ENCODE measurements at regions not wholly inside any gene's neighbourhood (a gene's known extent, or its start where the extent isn't known, plus 50 kb on each side); places are given as distances from the start of the nearest gene placed in this dataset.

- Histone ChIP-seq H3K4me1 (ENCODE audit: control insufficient read depth, extremely low read depth, insufficient read depth, low read length) (no peaks in the 10 kb centered on the region), H3K36me3 (ENCODE audit: control insufficient read depth, insufficient read depth, low read length) (no peaks in the 10 kb centered on the region), H3K4me2 (ENCODE audit: extremely low read depth, insufficient read depth, low read length) (no peak overlapping the region), H2AFZ (ENCODE audit: low read length) (no peak overlapping the region), H4K20me1 (ENCODE audit: control insufficient read depth, extremely low read depth, insufficient read depth, low read length) (no peaks in the 10 kb centered on the region), H3K27me3 (ENCODE audit: control insufficient read depth, insufficient read depth, low read length) (no peaks in the 10 kb centered on the region), H3K9me3 (ENCODE audit: control insufficient read depth, insufficient read depth, low read depth, low read length) (no peaks in the 10 kb centered on the region), H3K4me3 (replicated peaks in 1 of 4; ENCODE audit: control extremely low read depth in 1 of 4, insufficient read depth in 1 of 4, low read depth in 3 of 4, low read length in 4 of 4) (no peak overlapping the region), H3K79me2 (ENCODE audit: control insufficient read depth, insufficient read depth, low read length) (no peaks in the 10 kb centered on the region), H3K9ac (ENCODE audit: insufficient read depth, low read length) (no peak overlapping the region), H3K27ac (ENCODE audit: insufficient read depth, low read length) (no peak overlapping the region)
- no peak for DNase-seq (ENCODE audit: low read depth in 2 of 2)
- no peak for TF ChIP-seq EZH2 (IDR thresholded peaks at IDR 0.05; ENCODE audit: low read length, missing control alignments)
- TF ChIP-seq, protein P1, sequence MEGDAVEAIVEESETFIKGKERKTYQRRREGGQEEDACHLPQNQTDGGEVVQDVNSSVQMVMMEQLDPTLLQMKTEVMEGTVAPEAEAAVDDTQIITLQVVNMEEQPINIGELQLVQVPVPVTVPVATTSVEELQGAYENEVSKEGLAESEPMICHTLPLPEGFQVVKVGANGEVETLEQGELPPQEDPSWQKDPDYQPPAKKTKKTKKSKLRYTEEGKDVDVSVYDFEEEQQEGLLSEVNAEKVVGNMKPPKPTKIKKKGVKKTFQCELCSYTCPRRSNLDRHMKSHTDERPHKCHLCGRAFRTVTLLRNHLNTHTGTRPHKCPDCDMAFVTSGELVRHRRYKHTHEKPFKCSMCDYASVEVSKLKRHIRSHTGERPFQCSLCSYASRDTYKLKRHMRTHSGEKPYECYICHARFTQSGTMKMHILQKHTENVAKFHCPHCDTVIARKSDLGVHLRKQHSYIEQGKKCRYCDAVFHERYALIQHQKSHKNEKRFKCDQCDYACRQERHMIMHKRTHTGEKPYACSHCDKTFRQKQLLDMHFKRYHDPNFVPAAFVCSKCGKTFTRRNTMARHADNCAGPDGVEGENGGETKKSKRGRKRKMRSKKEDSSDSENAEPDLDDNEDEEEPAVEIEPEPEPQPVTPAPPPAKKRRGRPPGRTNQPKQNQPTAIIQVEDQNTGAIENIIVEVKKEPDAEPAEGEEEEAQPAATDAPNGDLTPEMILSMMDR (conservative IDR thresholded peaks at IDR 0.05 in 1 of 2, IDR thresholded peaks at IDR 0.05 in 1 of 2; ENCODE audit: low read depth in 1 of 2, low read length in 2 of 2): no peak
Observed at GRCh38 chr4:127364397-127364796, 268.4 kb upstream of the INTU start.

DNA sequence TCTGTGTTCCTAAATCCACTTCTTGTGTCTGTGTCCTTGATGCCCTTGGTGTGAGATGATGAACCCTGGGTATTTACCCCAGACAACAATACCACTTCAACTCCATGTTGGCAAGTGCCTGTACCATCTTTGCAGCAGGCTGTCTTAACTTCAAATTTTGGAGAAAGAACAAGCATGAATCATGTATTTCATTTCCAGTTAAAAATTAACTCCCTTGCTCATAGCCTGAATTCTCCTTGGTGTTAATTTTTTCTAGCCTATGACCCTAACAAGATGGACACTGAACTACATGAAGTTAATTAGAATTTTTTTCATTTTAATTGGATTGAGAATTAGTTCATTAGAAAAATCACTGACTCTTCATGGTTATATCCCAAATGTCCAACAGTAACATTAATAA lies 267.8 kb upstream of the INTU start:
- Histone ChIP-seq H3K27me3 (ENCODE audit: control insufficient read depth, insufficient read depth, low read length) (no peaks in the 10 kb centered on the region), H4K20me1 (ENCODE audit: control insufficient read depth, extremely low read depth, insufficient read depth, low read length) (no peaks in the 10 kb centered on the region), H3K4me2 (ENCODE audit: extremely low read depth, insufficient read depth, low read length) (no peak overlapping the region), H3K9me3 (ENCODE audit: control insufficient read depth, insufficient read depth, low read depth, low read length) (no peaks in the 10 kb centered on the region), H3K36me3 (ENCODE audit: control insufficient read depth, insufficient read depth, low read length) (no peaks in the 10 kb centered on the region), H2AFZ (ENCODE audit: low read length) (no peak overlapping the region), H3K79me2 (ENCODE audit: control insufficient read depth, insufficient read depth, low read length) (no peaks in the 10 kb centered on the region), H3K9ac (ENCODE audit: insufficient read depth, low read length) (no peak overlapping the region), H3K27ac (ENCODE audit: insufficient read depth, low read length) (no peak overlapping the region), H3K4me1 (ENCODE audit: control insufficient read depth, extremely low read depth, insufficient read depth, low read length) (no peaks in the 10 kb centered on the region), H3K4me3 (replicated peaks in 1 of 4; ENCODE audit: control extremely low read depth in 1 of 4, insufficient read depth in 1 of 4, low read depth in 3 of 4, low read length in 4 of 4) (no peak overlapping the region)
- no peak for DNase-seq (ENCODE audit: low read depth in 2 of 2)
- TF ChIP-seq, protein P1 (conservative IDR thresholded peaks at IDR 0.05 in 1 of 2, IDR thresholded peaks at IDR 0.05 in 1 of 2; ENCODE audit: low read depth in 1 of 2, low read length in 2 of 2): no peak
- no peak for TF ChIP-seq EZH2 (IDR thresholded peaks at IDR 0.05; ENCODE audit: low read length, missing control alignments)

DNA sequence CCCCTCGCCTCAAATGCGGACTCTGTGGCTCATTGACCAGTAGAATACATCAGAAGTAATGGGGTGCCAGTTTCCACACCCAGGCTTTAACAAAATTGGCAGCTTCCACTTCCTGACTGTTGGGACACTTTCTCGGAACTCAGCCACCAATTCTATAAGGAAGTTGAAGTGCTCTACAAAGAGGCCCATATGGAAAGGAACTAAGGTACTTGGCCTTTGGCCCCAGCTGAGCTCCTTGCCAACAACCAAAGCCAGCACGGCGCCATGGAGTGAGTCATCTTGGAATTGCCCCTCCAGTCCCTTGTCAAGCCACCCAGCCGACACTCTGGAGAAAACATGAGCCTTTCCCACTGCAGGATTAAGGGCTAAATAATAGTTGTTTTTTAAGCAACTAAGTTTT lies 262.2 kb upstream of the INTU start:
- Histone ChIP-seq H3K4me2 (ENCODE audit: extremely low read depth, insufficient read depth, low read length) (no peak overlapping the region), H4K20me1 (ENCODE audit: control insufficient read depth, extremely low read depth, insufficient read depth, low read length) (no peaks in the 10 kb centered on the region), H3K4me3 (replicated peaks in 1 of 4; ENCODE audit: control extremely low read depth in 1 of 4, insufficient read depth in 1 of 4, low read depth in 3 of 4, low read length in 4 of 4) (no peak overlapping the region), H3K36me3 (ENCODE audit: control insufficient read depth, insufficient read depth, low read length) (no peaks in the 10 kb centered on the region), H3K79me2 (ENCODE audit: control insufficient read depth, insufficient read depth, low read length) (no peaks in the 10 kb centered on the region), H3K4me1 (ENCODE audit: control insufficient read depth, extremely low read depth, insufficient read depth, low read length) (no peaks in the 10 kb centered on the region), H3K27ac (ENCODE audit: insufficient read depth, low read length) (no peak overlapping the region), H3K9ac (ENCODE audit: insufficient read depth, low read length) (no peak overlapping the region), H3K9me3 (ENCODE audit: control insufficient read depth, insufficient read depth, low read depth, low read length) (no peaks in the 10 kb centered on the region), H2AFZ (ENCODE audit: low read length) (no peak overlapping the region), H3K27me3 (ENCODE audit: control insufficient read depth, insufficient read depth, low read length) (no peaks in the 10 kb centered on the region)
- no peak for TF ChIP-seq EZH2 (IDR thresholded peaks at IDR 0.05; ENCODE audit: low read length, missing control alignments)
- TF ChIP-seq, protein P1 (conservative IDR thresholded peaks at IDR 0.05 in 1 of 2, IDR thresholded peaks at IDR 0.05 in 1 of 2; ENCODE audit: low read depth in 1 of 2, low read length in 2 of 2): no peak
- peak; percentile 10 to 50 for DNase-seq (ENCODE audit: low read depth in 2 of 2)

Data from fibroblast of lung (primary cell).